GM12875 (cell line): ENCODE measurements at regions not wholly inside any gene's neighbourhood (a gene's known extent, or its start where the extent isn't known, plus 50 kb on each side); places are given as distances from the start of the nearest gene placed in this dataset.

Source experiments
- H3K4me3 ChIP-seq: one replicate; pipeline ENCODE4 v1.5.1; 2011; ENCODE audit warnings: low read depth, low read length, control low read depth
- CTCF ChIP-seq: IDR thresholded peaks from 2 replicates; pipeline ENCODE4 v1.5.1; 2011; ENCODE audit warnings: low read depth, mild to moderate bottlenecking, control low read depth, inconsistent platforms, low read length, moderate library complexity, borderline replicate concordance; ENCODE audit not compliant: insufficient read depth

GRCh38 chr12:92003701-92004100 lies 141.9 kb downstream of the BTG1 start:
- H3K4me3 ChIP-seq: no peak overlapping the region
- TF ChIP-seq CTCF: no peak

- no peak for TF ChIP-seq CTCF
- H3K4me3 ChIP-seq: no peak overlapping the region
Measured at GRCh38 chr12:92002673-92003382, 142.8 kb downstream of the BTG1 start.

- no peak overlapping the region for H3K4me3 ChIP-seq
- no peak for TF ChIP-seq CTCF
Measured at GRCh38 chr12:92002195-92002649, 143.4 kb downstream of the BTG1 start.

GRCh38 chr12:92000597-92000996 lies 145.0 kb downstream of the BTG1 start:
- no peak overlapping the region for H3K4me3 ChIP-seq
- no peak for TF ChIP-seq CTCF

GRCh38 chr12:91999823-92000222 lies 145.8 kb downstream of the BTG1 start:
- no peak for TF ChIP-seq CTCF
- no peak overlapping the region for H3K4me3 ChIP-seq

- no peak overlapping the region for H3K4me3 ChIP-seq
- no peak for TF ChIP-seq CTCF
Measured at GRCh38 chr12:91998316-91998715, 147.3 kb downstream of the BTG1 start.

GRCh38 chr12:91994208-91994797 lies 151.3 kb downstream of the BTG1 start:
- no peak for TF ChIP-seq CTCF
- no peak overlapping the region for H3K4me3 ChIP-seq
